ENCODE measurements at regions not wholly inside any gene's neighbourhood (a gene's known extent, or its start where the extent isn't known, plus 50 kb on each side); places are given as distances from the start of the nearest gene placed in this dataset.

DNA sequence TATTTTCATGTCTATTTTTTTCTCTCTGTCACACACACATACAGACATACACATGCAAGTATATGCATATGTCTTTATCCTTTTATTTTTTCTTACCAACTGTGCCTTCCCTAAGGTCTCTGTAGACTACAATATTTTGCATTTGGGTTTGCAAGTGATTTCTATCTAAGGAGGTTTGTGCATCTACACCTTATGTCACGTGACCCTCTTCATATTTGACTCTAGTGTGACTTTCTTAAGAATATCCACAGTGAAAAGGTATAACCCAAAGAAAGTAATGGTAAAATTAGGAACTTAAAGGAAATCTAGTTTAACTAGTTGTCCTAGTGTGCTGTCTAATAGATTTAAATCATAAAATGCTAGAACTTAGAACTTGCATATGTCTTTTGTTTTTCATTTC, 298.8 kb upstream of the LRIG3 start:
- ATAC-seq (ENCODE audit: low read depth) = no peak
- Histone ChIP-seq H3K36me3 (ENCODE audit: low read depth) (no peaks in the 10 kb centered on the region), H3K4me1 (ENCODE audit: insufficient read depth, poor library complexity, severe bottlenecking) (no peaks in the 10 kb centered on the region)

GRCh38 chr12:59196989-59197388, 276.7 kb upstream of the LRIG3 start:
- no peak for DNase-seq (ENCODE audit: low spot score)
- H3K9me3 ChIP-seq (ENCODE audit: severe bottlenecking) = no peaks in the 10 kb centered on the region
- no peak overlapping the region for H3K27ac ChIP-seq (ENCODE audit: poor library complexity, severe bottlenecking)
- no peaks in the 10 kb centered on the region for H3K27me3 ChIP-seq (ENCODE audit: insufficient read depth, poor library complexity, severe bottlenecking)
- H3K4me3 ChIP-seq (ENCODE audit: severe bottlenecking) = no peak overlapping the region
- H3K36me3 ChIP-seq (ENCODE audit: low read depth) = no peaks in the 10 kb centered on the region
- no peaks in the 10 kb centered on the region for H3K4me1 ChIP-seq (ENCODE audit: insufficient read depth, poor library complexity, severe bottlenecking)
- no peak for TF ChIP-seq CTCF (IDR thresholded peaks at IDR 0.05; ENCODE audit: poor library complexity, severe bottlenecking)
- no peak for ATAC-seq (ENCODE audit: low read depth)

More for the DNA sequence above, 298.8 kb upstream of the LRIG3 start:
- DNase-seq (ENCODE audit: low spot score) = no peak
- Histone ChIP-seq H3K27me3 (ENCODE audit: insufficient read depth, poor library complexity, severe bottlenecking) (peaks cover 4% of the 10 kb centered on the region), H3K27ac (ENCODE audit: poor library complexity, severe bottlenecking) (no peak overlapping the region), H3K4me3 (ENCODE audit: severe bottlenecking) (no peak overlapping the region), H3K9me3 (ENCODE audit: severe bottlenecking) (no peaks in the 10 kb centered on the region)
- no peak for TF ChIP-seq CTCF (IDR thresholded peaks at IDR 0.05; ENCODE audit: poor library complexity, severe bottlenecking)

- TF ChIP-seq CTCF (IDR thresholded peaks at IDR 0.05; ENCODE audit: poor library complexity, severe bottlenecking) = no peak
- DNase-seq (ENCODE audit: low spot score) = no peak
- H3K27me3 ChIP-seq (ENCODE audit: insufficient read depth, poor library complexity, severe bottlenecking) = no peaks in the 10 kb centered on the region
These were observed 274.5 kb upstream of the LRIG3 start for GRCh38 chr12:59194794-59195193.

GRCh38 chr12:59193476-59194050, 273.3 kb upstream of the LRIG3 start:
- H3K27ac ChIP-seq (ENCODE audit: poor library complexity, severe bottlenecking) = no peak overlapping the region
- no peaks in the 10 kb centered on the region for H3K36me3 ChIP-seq (ENCODE audit: low read depth)
- DNase-seq (ENCODE audit: low spot score) = no peak
- peak; percentile 48; the same call in 1 of the 3 replicates for ATAC-seq (ENCODE audit: low read depth)
- H3K9me3 ChIP-seq (ENCODE audit: severe bottlenecking) = no peaks in the 10 kb centered on the region
- H3K27me3 ChIP-seq (ENCODE audit: insufficient read depth, poor library complexity, severe bottlenecking) = no peaks in the 10 kb centered on the region
- H3K4me3 ChIP-seq (ENCODE audit: severe bottlenecking) = no peak overlapping the region
- no peak for TF ChIP-seq CTCF (IDR thresholded peaks at IDR 0.05; ENCODE audit: poor library complexity, severe bottlenecking)
- H3K4me1 ChIP-seq (ENCODE audit: insufficient read depth, poor library complexity, severe bottlenecking) = no peaks in the 10 kb centered on the region

More at GRCh38 chr12:59194794-59195193, 274.5 kb upstream of the LRIG3 start:
- H3K9me3 ChIP-seq (ENCODE audit: severe bottlenecking) = no peaks in the 10 kb centered on the region
- no peak overlapping the region for H3K27ac ChIP-seq (ENCODE audit: poor library complexity, severe bottlenecking)
- no peaks in the 10 kb centered on the region for H3K4me1 ChIP-seq (ENCODE audit: insufficient read depth, poor library complexity, severe bottlenecking)
- no peak for ATAC-seq (ENCODE audit: low read depth)
- no peaks in the 10 kb centered on the region for H3K36me3 ChIP-seq (ENCODE audit: low read depth)
- no peak overlapping the region for H3K4me3 ChIP-seq (ENCODE audit: severe bottlenecking)

DNA sequence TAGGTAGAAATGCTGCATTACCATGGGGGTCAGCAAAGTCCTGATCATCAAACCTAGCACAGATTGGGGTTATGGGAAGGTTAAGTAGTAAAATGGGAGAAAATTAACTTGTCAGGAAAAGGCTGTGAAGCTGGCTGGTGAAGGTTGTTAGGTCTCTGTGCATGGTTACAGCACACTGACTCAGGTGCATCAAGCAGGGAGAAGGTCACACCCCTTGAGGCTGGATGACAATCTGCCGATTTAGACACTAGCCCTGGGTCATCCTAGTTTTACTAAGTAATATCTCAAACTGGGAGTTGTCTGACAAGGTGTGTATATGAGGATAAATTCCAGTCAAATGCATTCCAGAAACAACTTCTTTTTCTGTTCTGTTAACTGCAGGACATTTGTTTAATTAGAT, 271.1 kb upstream of the LRIG3 start:
- no peak overlapping the region for H3K27ac ChIP-seq (ENCODE audit: poor library complexity, severe bottlenecking)
- no peak for DNase-seq (ENCODE audit: low spot score)
- ATAC-seq (ENCODE audit: low read depth) = no peak

More for the DNA sequence above, 271.1 kb upstream of the LRIG3 start:
- H3K4me1 ChIP-seq (ENCODE audit: insufficient read depth, poor library complexity, severe bottlenecking) = no peaks in the 10 kb centered on the region
- TF ChIP-seq CTCF (IDR thresholded peaks at IDR 0.05; ENCODE audit: poor library complexity, severe bottlenecking) = no peak
- no peaks in the 10 kb centered on the region for H3K27me3 ChIP-seq (ENCODE audit: insufficient read depth, poor library complexity, severe bottlenecking)
- H3K4me3 ChIP-seq (ENCODE audit: severe bottlenecking) = no peak overlapping the region
- no peaks in the 10 kb centered on the region for H3K36me3 ChIP-seq (ENCODE audit: low read depth)
- H3K9me3 ChIP-seq (ENCODE audit: severe bottlenecking) = no peaks in the 10 kb centered on the region
